ENCODE measurements at regions not wholly inside any gene's neighbourhood (a gene's known extent, or its start where the extent isn't known, plus 50 kb on each side); places are given as distances from the start of the nearest gene placed in this dataset.

GRCh38 chr10:46224414-46224682 lies 62.4 kb upstream of the ANTXRL start:
- no peak for TF ChIP-seq POLR2A (IDR thresholded peaks at IDR 0.05; ENCODE audit: low read depth, low read length)
- no peak for TF ChIP-seq POLR2AphosphoS5 (IDR thresholded peaks at IDR 0.05; ENCODE audit: low read depth, low read length)
- no peak for TF ChIP-seq TAF1 (IDR thresholded peaks at IDR 0.05; ENCODE audit: borderline replicate concordance, low read depth, low read length)

Data from GM12892 (cell line).